PFSK-1 (cell line): ENCODE measurements at regions not wholly inside any gene's neighbourhood (a gene's known extent, or its start where the extent isn't known, plus 50 kb on each side); places are given as distances from the start of the nearest gene placed in this dataset.

Experiments
- FOXP2 ChIP-seq: optimal IDR thresholded peaks from 2 replicates; pipeline ENCODE3; 2011; ENCODE audit warnings: borderline replicate concordance, control low read depth, inconsistent platforms; ENCODE audit not compliant: insufficient read depth; ENCODE audit errors: extremely low read length, extremely low read depth
- POLR2AphosphoS5 ChIP-seq: IDR thresholded peaks from 2 replicates; pipeline ENCODE4 v1.6.1; 2012; ENCODE audit warnings: low read depth, mild to moderate bottlenecking, control low read depth, low read length, moderate library complexity
- REST ChIP-seq, 2 experiments: IDR thresholded peaks; 2 replicates each; pipeline versions ENCODE4 v1.6.1 to v1.8.0; 2011 to 2012; ENCODE audit warnings: low read depth in 2 of 2, low read length in 2 of 2, control low read depth in 1 of 2, inconsistent platforms in 1 of 2, mild to moderate bottlenecking in 1 of 2, moderate library complexity in 1 of 2; ENCODE audit not compliant: insufficient read depth in 1 of 2
- SIN3A ChIP-seq: IDR thresholded peaks from 2 replicates; pipeline ENCODE4 v1.6.1; 2012; ENCODE audit warnings: mild to moderate bottlenecking, low read length, moderate library complexity, borderline replicate concordance; ENCODE audit not compliant: insufficient read depth
- TAF1 ChIP-seq: IDR thresholded peaks from 2 replicates; pipeline ENCODE4 v1.6.1; 2012; ENCODE audit warnings: low read length, control low read depth, borderline replicate concordance; ENCODE audit not compliant: insufficient read depth

GRCh38 chr7:120039138-120039537, 233.8 kb upstream of the KCND2 start:
- TF ChIP-seq POLR2AphosphoS5, result no peak
- TF ChIP-seq TAF1, result no peak
- TF ChIP-seq REST (IDR thresholded peaks at IDR 0.05; ENCODE audit: insufficient read depth in 1 of 2, low read depth in 2 of 2, low read length in 2 of 2), result no peak
- no peak for TF ChIP-seq SIN3A
- no peak for TF ChIP-seq FOXP2

- TF ChIP-seq FOXP2, result no peak
- TF ChIP-seq REST (IDR thresholded peaks at IDR 0.05; ENCODE audit: insufficient read depth in 1 of 2, low read depth in 2 of 2, low read length in 2 of 2), result no peak
- no peak for TF ChIP-seq TAF1
- no peak for TF ChIP-seq SIN3A
- TF ChIP-seq POLR2AphosphoS5, result no peak
These were observed 231.2 kb upstream of the KCND2 start for GRCh38 chr7:120041798-120042197.

GRCh38 chr7:120043250-120043649, 229.7 kb upstream of the KCND2 start:
- no peak for TF ChIP-seq FOXP2
- no peak for TF ChIP-seq POLR2AphosphoS5
- TF ChIP-seq REST (IDR thresholded peaks at IDR 0.05; ENCODE audit: insufficient read depth in 1 of 2, low read depth in 2 of 2, low read length in 2 of 2), result no peak
- TF ChIP-seq TAF1, result no peak
- no peak for TF ChIP-seq SIN3A

GRCh38 chr7:120052884-120053382, 220.0 kb upstream of the KCND2 start:
- TF ChIP-seq REST (IDR thresholded peaks at IDR 0.05; ENCODE audit: insufficient read depth in 1 of 2, low read depth in 2 of 2, low read length in 2 of 2) (no peak), TAF1 (no peak), POLR2AphosphoS5 (no peak), FOXP2 (no peak), SIN3A (no peak)

- TF ChIP-seq FOXP2 (no peak), POLR2AphosphoS5 (no peak), TAF1 (no peak), SIN3A (no peak), REST (IDR thresholded peaks at IDR 0.05; ENCODE audit: insufficient read depth in 1 of 2, low read depth in 2 of 2, low read length in 2 of 2) (no peak)
These were observed 219.5 kb upstream of the KCND2 start for GRCh38 chr7:120053390-120053961.
